ENCODE measurements at regions not wholly inside any gene's neighbourhood (a gene's known extent, or its start where the extent isn't known, plus 50 kb on each side); places are given as distances from the start of the nearest gene placed in this dataset.
"Not testable (repeated sequence)": the region's sequence is repeated elsewhere in the genome, so short reads cannot be mapped to it uniquely, and the experiment has no call there.

DNA sequence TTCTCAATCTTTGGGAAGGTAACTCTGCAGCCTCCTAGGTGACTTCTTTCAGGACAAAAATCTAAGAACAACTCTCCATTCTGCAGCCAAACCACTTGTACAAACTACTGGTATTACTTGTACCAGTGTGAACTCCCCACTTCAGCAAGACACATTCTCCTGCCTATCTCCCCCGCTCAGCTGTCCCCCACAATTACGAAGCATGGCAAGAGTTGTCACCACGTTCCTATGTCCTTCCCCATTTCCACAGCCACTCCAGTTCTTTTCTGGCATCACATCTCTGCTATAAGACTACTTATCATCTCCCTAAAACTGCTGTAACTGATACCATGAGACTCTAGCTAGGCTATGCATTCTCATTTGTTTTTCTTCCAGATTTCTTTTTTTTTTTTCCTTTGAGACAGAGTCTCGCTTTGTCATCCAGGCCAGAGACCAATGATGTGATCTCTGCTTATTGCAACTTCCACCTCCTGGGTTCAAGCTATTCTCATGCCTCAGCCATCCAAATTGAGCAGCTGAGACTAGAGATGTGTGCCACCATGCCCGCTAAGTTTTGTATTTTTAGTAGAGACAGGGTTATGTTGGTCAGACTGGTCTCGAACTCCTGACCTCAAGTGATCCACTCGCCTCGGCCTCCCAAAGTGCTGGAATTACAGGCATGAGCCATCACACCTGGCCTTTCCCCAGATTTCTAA is 71.9 kb upstream of the CDON start:
- H3K27ac ChIP-seq, result no peak overlapping the region
- TF ChIP-seq ZFX (IDR thresholded peaks at IDR 0.05; ENCODE audit: borderline replicate concordance), result no peak
- TF ChIP-seq, protein P1, sequence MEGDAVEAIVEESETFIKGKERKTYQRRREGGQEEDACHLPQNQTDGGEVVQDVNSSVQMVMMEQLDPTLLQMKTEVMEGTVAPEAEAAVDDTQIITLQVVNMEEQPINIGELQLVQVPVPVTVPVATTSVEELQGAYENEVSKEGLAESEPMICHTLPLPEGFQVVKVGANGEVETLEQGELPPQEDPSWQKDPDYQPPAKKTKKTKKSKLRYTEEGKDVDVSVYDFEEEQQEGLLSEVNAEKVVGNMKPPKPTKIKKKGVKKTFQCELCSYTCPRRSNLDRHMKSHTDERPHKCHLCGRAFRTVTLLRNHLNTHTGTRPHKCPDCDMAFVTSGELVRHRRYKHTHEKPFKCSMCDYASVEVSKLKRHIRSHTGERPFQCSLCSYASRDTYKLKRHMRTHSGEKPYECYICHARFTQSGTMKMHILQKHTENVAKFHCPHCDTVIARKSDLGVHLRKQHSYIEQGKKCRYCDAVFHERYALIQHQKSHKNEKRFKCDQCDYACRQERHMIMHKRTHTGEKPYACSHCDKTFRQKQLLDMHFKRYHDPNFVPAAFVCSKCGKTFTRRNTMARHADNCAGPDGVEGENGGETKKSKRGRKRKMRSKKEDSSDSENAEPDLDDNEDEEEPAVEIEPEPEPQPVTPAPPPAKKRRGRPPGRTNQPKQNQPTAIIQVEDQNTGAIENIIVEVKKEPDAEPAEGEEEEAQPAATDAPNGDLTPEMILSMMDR (IDR thresholded peaks at IDR 0.05), result no peak

DNA sequence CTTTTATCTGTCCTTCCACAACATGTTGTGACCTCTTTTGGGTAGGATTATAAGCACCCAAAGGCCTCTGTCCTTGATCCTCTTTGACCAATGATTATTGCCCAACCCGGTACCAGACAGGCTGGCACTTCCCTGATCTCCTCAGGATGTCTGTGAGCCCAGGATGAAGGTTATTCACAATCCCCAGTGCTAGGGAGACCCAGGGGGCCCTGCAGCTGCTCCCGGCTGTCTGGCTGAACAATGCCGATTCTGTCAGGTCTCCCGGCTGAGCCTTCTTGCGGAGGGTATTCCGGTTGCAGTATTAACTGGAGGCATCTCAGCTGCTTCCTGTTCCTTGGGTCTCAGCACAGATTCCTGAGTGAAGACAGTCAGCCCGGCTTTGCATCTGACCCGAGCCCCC is 71.2 kb upstream of the CDON start:
- H3K27ac ChIP-seq, result no peak overlapping the region

DNA sequence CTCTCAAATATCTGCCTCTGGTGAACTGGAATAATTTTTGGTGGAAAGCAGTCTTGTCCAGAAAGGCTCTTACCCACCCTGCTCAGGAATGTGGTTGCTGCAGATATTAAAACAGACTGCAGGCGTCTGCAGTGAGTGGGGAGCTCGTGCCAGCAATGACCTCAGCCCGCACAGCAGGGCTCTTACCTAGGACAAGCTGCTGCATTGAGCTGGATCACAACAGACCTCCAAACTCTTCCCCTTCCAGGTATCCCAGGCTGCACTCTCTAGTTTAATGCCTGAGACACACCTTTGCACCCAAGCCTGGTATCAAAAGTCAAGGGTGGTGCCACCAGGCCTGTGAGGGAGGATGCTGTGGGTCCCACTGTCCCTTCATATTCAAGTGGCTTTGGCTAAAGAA is 69.7 kb upstream of the CDON start:
- no peak for TF ChIP-seq ZFX (IDR thresholded peaks at IDR 0.05; ENCODE audit: borderline replicate concordance)
- TF ChIP-seq, protein P1 (IDR thresholded peaks at IDR 0.05), result no peak
- no peak overlapping the region for H3K27ac ChIP-seq

More for the DNA sequence above, 71.2 kb upstream of the CDON start:
- no peak for TF ChIP-seq ZFX (IDR thresholded peaks at IDR 0.05; ENCODE audit: borderline replicate concordance)
- TF ChIP-seq, protein P1 (IDR thresholded peaks at IDR 0.05), result no peak

DNA sequence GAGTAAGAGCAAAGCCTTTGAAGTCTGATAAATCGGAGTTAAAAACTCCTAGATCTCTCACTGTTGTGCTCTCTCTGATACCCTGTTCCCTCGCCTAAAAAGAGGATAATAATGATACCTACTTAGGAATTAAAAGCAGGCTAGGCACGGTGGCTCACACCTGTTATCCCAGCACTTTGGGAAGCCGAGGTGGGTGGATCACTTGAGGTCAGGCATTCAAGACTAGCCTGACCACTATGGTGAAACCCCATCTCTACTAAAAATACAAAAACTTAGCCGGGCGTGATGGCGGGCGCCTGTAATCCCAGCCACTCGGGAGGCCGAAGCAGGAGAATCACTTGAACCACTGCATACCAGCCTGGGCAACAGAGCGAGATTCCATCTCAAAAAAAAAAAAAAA is 68.1 kb upstream of the CDON start:
- H3K27ac ChIP-seq, result not testable (repeated sequence)

DNA sequence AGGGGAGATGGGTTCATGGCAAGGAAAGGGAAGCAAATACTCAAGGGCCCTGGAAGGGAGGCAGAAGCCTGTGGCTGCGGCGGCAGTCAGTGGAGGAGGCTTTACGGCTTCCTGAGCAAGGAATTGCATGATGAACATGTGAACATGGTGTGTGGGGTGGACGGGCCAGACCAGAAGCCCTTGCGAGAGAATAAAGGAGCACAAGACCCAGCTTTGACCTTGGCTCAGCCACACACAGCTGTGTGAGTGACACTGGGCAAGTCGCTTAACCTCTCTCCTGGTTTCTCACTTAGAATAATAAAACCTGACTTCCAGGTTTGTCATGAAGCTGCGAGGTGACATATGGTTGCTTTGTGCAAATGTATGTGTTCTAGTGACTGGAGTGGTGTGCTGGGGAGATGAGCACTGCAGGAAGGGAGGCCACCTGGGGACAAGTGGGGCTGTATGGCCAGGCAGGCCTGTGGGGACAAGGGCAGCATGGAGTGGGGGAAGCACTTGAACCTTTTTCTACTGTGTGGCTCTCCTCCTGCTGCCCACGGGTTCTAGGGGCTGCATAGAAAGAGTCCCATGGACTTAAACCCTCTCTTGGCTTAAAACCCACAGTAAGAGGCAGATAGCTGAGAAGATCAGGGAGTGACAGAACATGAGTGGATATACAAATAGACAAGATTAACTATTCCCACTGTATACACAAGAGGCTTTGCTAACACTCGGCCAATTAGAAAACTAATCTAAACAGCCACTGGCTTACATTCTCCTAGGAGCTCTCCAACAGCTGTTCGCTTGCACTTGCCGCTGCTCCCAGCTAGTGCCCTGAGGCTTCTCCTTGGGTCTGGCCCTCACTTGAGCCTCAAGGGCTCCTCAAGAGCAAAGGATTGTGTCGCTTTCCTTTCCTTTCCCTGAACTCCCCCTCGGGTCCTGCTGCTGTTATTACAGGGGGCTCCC is 67.3 kb upstream of the CDON start:
- TF ChIP-seq ZFX (IDR thresholded peaks at IDR 0.05; ENCODE audit: borderline replicate concordance), result no peak
- TF ChIP-seq, protein P1 (IDR thresholded peaks at IDR 0.05), result no peak
- H3K27ac ChIP-seq, result no peak overlapping the region

DNA sequence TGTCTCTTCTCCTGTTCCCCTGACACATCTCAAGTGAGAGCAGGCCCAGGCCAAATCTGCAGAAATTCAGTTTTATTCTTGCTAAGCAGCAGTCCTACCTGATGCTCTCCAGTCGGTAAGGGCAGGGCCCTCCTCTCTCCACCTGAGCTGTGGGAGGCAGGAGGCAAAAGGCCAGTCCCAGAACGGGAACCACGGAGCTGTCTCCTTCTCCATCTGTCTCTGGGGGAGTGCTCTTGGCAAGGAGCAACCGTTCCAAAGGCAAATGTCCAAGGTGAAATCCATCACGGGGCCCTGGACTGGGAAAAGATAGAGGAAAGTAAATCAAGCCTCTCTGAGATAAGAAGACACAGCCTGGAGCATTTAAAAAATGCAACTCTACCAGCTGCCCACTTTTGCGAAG is 65.2 kb upstream of the CDON start:
- no peak overlapping the region for H3K27ac ChIP-seq
- TF ChIP-seq, protein P1 (IDR thresholded peaks at IDR 0.05), result no peak
- TF ChIP-seq ZFX (IDR thresholded peaks at IDR 0.05; ENCODE audit: borderline replicate concordance), result no peak

DNA sequence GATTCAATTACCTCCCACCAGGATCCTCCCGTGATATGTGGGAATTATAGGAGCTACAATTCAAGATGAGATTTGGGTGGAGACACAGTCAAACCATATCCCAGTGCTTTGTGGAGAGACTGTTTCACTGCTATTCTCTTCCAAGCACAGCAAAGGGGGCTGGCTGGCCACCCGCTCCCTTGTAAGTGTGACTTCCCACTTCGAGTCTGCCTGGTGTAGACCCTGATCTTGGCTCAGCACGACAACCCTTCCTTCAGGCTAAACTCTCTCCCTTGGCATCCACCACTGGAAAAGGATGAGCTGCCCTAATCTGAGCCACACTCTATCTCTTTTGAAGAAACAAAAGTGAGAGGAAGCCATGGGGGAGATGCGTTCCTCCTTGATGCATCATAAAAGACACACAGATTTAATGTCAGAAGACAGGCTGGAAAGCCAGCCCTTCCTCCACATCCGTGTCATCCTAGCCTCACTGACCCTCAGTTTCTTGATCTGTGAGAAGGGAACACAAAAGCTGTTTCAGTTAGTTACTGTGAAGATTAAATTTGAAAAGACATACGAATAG is 64.7 kb upstream of the CDON start:
- TF ChIP-seq ZFX (IDR thresholded peaks at IDR 0.05; ENCODE audit: borderline replicate concordance), result no peak
- TF ChIP-seq, protein P1 (IDR thresholded peaks at IDR 0.05), result no peak
- H3K27ac ChIP-seq, result no peak overlapping the region
